ENCODE measurements at regions not wholly inside any gene's neighbourhood (a gene's known extent, or its start where the extent isn't known, plus 50 kb on each side); places are given as distances from the start of the nearest gene placed in this dataset.

DNA sequence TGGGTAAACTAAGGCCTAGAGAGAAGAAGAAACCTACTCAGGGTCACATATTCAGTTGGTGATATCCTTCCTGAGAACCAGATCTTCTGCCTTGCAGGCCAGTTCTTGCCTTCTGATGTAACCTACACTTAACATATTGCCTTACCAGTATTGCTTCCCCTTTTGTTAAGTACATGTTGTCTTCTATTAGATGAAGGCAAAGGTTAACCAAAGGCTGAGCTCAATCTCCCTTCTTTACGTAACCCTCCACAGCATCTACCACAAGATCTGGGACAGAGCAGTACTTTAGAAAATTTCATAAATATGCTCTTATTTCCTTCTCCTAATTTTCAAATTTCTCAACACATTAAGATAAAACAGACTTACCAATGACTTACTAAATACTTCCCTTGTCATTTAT, 474.4 kb downstream of the SH2D1A start:
- no peaks in the 10 kb centered on the region for H3K4me1 ChIP-seq (replicated peaks in 1 of 4; ENCODE audit: control insufficient read depth in 3 of 4, insufficient read depth in 4 of 4, low read length in 3 of 4)
- H3K18ac ChIP-seq (ENCODE audit: extremely low read depth, low read length): no peak overlapping the region
- no peak overlapping the region for H3K23ac ChIP-seq (ENCODE audit: insufficient read length)
- no peaks in the 10 kb centered on the region for H3K23me2 ChIP-seq (ENCODE audit: low read depth, low read length)
- no peak overlapping the region for H3K9ac ChIP-seq (replicated peaks in 1 of 4; ENCODE audit: extremely low read depth in 1 of 4, low read depth in 3 of 4, low read length in 3 of 4)
- H3K79me1 ChIP-seq (ENCODE audit: low read depth, low read length): no peaks in the 10 kb centered on the region
- H2BK5ac ChIP-seq (ENCODE audit: low read depth, low read length): no peak overlapping the region
- no peak overlapping the region for H3K27ac ChIP-seq (ENCODE audit: low read depth, low read length)
- no peaks in the 10 kb centered on the region for H3K9me3 ChIP-seq (ENCODE audit: insufficient read depth in 2 of 2, low read depth in 1 of 2, low read length in 1 of 2)
- H2BK120ac ChIP-seq (replicated peaks; ENCODE audit: low read depth, low read length): no peak overlapping the region
- H3K4me3 ChIP-seq (ENCODE audit: extremely low read depth in 1 of 4, insufficient read depth in 2 of 4, low read depth in 3 of 4, low read length in 4 of 4): no peak overlapping the region
- FAIRE-seq (no peak), DNase-seq (ENCODE audit: low read depth in 1 of 2, low spot score in 2 of 2) (no peak)
- H2BK12ac ChIP-seq (ENCODE audit: low read depth, low read length): no peak overlapping the region
- no peak overlapping the region for H4K8ac ChIP-seq (ENCODE audit: extremely low read depth, insufficient read depth, low read length)
- no peak overlapping the region for H2AK5ac ChIP-seq (ENCODE audit: low read depth, low read length)
- H3K4me2 ChIP-seq (ENCODE audit: insufficient read depth in 1 of 2, low read depth in 2 of 2, low read length in 2 of 2): no peak overlapping the region
- POLR2A ChIA-PET (ENCODE audit: partially characterized antibody): no interaction called here
- no peak overlapping the region for H3K56ac ChIP-seq (replicated peaks; ENCODE audit: insufficient read length, low read depth, low read length)
- H2BK20ac ChIP-seq (ENCODE audit: low read length): no peak overlapping the region
- no peak overlapping the region for H2AFZ ChIP-seq (ENCODE audit: low read length)
- CTCF ChIA-PET (ENCODE audit: partially characterized antibody): no interaction called here
- H4K20me1 ChIP-seq (replicated peaks in 1 of 2; ENCODE audit: control insufficient read depth in 1 of 2, insufficient read depth in 2 of 2, low read length in 2 of 2): no peaks in the 10 kb centered on the region
- WGBS, 2 experiments (ENCODE audit: extremely low coverage in 1 of 2, insufficient coverage in 1 of 2, insufficient read length in 1 of 2, insufficient replicate concordance in 2 of 2, low coverage in 1 of 2, low lambda C conversion rate in 2 of 2, missing lambda C conversion rate in 1 of 2): 80% methylated on average over 1 of the region's 1 CpG; no CpG with 5 or more reads in 1 of the 2 experiments
- no peak overlapping the region for H2BK15ac ChIP-seq (ENCODE audit: low read length)
- no peak overlapping the region for H3K14ac ChIP-seq (ENCODE audit: insufficient read length)
- H3K4ac ChIP-seq (replicated peaks; ENCODE audit: insufficient read length, low read depth, low read length): no peak overlapping the region
- no peak overlapping the region for H4K91ac ChIP-seq (replicated peaks; ENCODE audit: insufficient read length, low read length)
- no peaks in the 10 kb centered on the region for H3K36me3 ChIP-seq (ENCODE audit: control insufficient read depth in 2 of 4, insufficient read depth in 4 of 4, low read length in 3 of 4)
- no peak overlapping the region for H4K5ac ChIP-seq (ENCODE audit: insufficient read length, low read depth, low read length)
- H3K27me3 ChIP-seq (replicated peaks in 1 of 4; ENCODE audit: control insufficient read depth in 3 of 4, extremely low read depth in 1 of 4, insufficient read depth in 3 of 4, low read length in 3 of 4): no peaks in the 10 kb centered on the region
- no peaks in the 10 kb centered on the region for H3K79me2 ChIP-seq (ENCODE audit: control insufficient read depth in 1 of 2, insufficient read depth in 2 of 2, low read length in 2 of 2)
- TF ChIP-seq ASH2L (IDR thresholded peaks at IDR 0.05; ENCODE audit: low read length): no peak
- no peak for TF ChIP-seq CBX8 (IDR thresholded peaks at IDR 0.05; ENCODE audit: borderline replicate concordance, low read depth, low read length)
- TF ChIP-seq POLR2A (IDR thresholded peaks at IDR 0.05; ENCODE audit: control extremely low read depth in 1 of 2, low read depth in 2 of 2, low read length in 2 of 2): no peak

Data from H1 (cell line).